WTC11 (cell line): ENCODE measurements at regions not wholly inside any gene's neighbourhood (a gene's known extent, or its start where the extent isn't known, plus 50 kb on each side); places are given as distances from the start of the nearest gene placed in this dataset.

ENCODE experiments used
- ATAC-seq: fragments of 200-7000 bp; cut with Tn5 transposase; 2 replicates; pipeline ENCODE4 v1.10.0; 2021; ENCODE audit warnings: mild to moderate bottlenecking, moderate library complexity
- CTCF ChIA-PET: fragments of 300-600 bp; sonication (Branson Sonifier 250); formaldehyde crosslinking; loops from one replicate; lab custom pipeline; 2021; ENCODE audit warnings: antibody characterized with exemption; lab: Charles Lee
- POLR2A ChIA-PET: fragments of 350-600 bp; sonication (Branson Sonifier 250); formaldehyde crosslinking; loops from one replicate; lab custom pipeline; 2021; ENCODE audit warnings: antibody characterized with exemption; lab: Charles Lee
- DNase-seq: peaks from one replicate; pipeline ENCODE4 v3.0.0; 2021; ENCODE audit warnings: low spot score
- H3K27ac Mint-ChIP-seq: 2 replicates; pipeline ENCODE4 v1.8.0; 2021; ENCODE audit warnings: mixed read lengths
- H3K27me3 Mint-ChIP-seq: 2 replicates; pipeline ENCODE4 v1.8.0; 2021; ENCODE audit warnings: low read depth, mild to moderate bottlenecking, moderate library complexity, mixed read lengths
- H3K36me3 Mint-ChIP-seq: 2 replicates; pipeline ENCODE4 v1.8.0; 2021; ENCODE audit warnings: mixed read lengths
- H3K4me1 Mint-ChIP-seq: 2 replicates; pipeline ENCODE4 v1.8.0; 2022; ENCODE audit warnings: mixed read lengths
- H3K4me3 Mint-ChIP-seq: 2 replicates; pipeline ENCODE4 v1.8.0; 2021; ENCODE audit warnings: mild to moderate bottlenecking, moderate library complexity, mixed read lengths
- H3K9me3 Mint-ChIP-seq: 2 replicates; pipeline ENCODE4 v1.8.0; 2021; ENCODE audit warnings: mixed read lengths
- CBFB ChIP-seq: sonication (generic); formaldehyde crosslinking; IDR thresholded peaks from 2 replicates; pipeline ENCODE4 v1.8.1; 2022; ENCODE audit warnings: mild to moderate bottlenecking, low read depth, missing genetic modification reagents
- ETV6 ChIP-seq: sonication (generic); formaldehyde crosslinking; IDR thresholded peaks from 2 replicates; pipeline ENCODE4 v1.8.1; 2022; ENCODE audit warnings: mild to moderate bottlenecking, missing genetic modification reagents
- IRF2 ChIP-seq: sonication (generic); formaldehyde crosslinking; IDR thresholded peaks from 2 replicates; pipeline ENCODE4 v1.8.0; 2022; ENCODE audit warnings: low read depth, missing genetic modification reagents, borderline replicate concordance
- RELA ChIP-seq: sonication (generic); formaldehyde crosslinking; IDR thresholded peaks from 2 replicates; pipeline ENCODE4 v1.8.1; 2022; ENCODE audit warnings: missing genetic modification reagents, mild to moderate bottlenecking, borderline replicate concordance
- SMAD4 ChIP-seq: sonication (generic); formaldehyde crosslinking; IDR thresholded peaks from 2 replicates; pipeline ENCODE4 v1.8.0; 2022; ENCODE audit warnings: mild to moderate bottlenecking, missing genetic modification reagents
- ZNF121 ChIP-seq: sonication (generic); formaldehyde crosslinking; IDR thresholded peaks from 2 replicates; pipeline ENCODE4 v1.8.0; 2023; ENCODE audit warnings: missing genetic modification reagents
- ZNF232 ChIP-seq: sonication (generic); formaldehyde crosslinking; IDR thresholded peaks from 2 replicates; pipeline ENCODE4 v1.8.0; 2022; ENCODE audit warnings: mild to moderate bottlenecking, missing genetic modification reagents
- TF ChIP-seq, protein P1 (sequence below): sonication (generic); formaldehyde crosslinking; IDR thresholded peaks from 2 replicates; pipeline ENCODE4 v1.8.0; 2022; ENCODE audit warnings: mild to moderate bottlenecking, missing genetic modification reagents
- TF ChIP-seq, protein P2 (sequence below): sonication (generic); formaldehyde crosslinking; conservative IDR thresholded peaks from 2 replicates; pipeline ENCODE4 v1.8.1; 2022; ENCODE audit warnings: mild to moderate bottlenecking, missing genetic modification reagents
- TF ChIP-seq, protein P3 (sequence below): sonication (generic); formaldehyde crosslinking; IDR thresholded peaks from 2 replicates; pipeline ENCODE4 v1.8.1; 2022; ENCODE audit warnings: mild to moderate bottlenecking, moderate library complexity, missing genetic modification reagents
- TF ChIP-seq, protein P4 (sequence below): sonication (generic); formaldehyde crosslinking; IDR thresholded peaks from 2 replicates; pipeline ENCODE4 v1.8.1; 2023; ENCODE audit warnings: mild to moderate bottlenecking, missing genetic modification reagents
- TF ChIP-seq, protein P5 (sequence below): sonication (generic); formaldehyde crosslinking; IDR thresholded peaks from 2 replicates; pipeline ENCODE4 v1.8.1; 2023; ENCODE audit warnings: mild to moderate bottlenecking, moderate library complexity, missing genetic modification reagents
- TF ChIP-seq, protein P6 (sequence below): sonication (generic); formaldehyde crosslinking; IDR thresholded peaks from 2 replicates; pipeline ENCODE4 v1.8.1; 2023; ENCODE audit warnings: mild to moderate bottlenecking, missing genetic modification reagents
- TF ChIP-seq, protein P7 (sequence below): fragments of 250-450 bp; sonication (Bioruptor Pico); IDR thresholded peaks from 2 replicates; pipeline ENCODE4 v1.9.0; 2021; ENCODE audit warnings: mild to moderate bottlenecking

DNA sequence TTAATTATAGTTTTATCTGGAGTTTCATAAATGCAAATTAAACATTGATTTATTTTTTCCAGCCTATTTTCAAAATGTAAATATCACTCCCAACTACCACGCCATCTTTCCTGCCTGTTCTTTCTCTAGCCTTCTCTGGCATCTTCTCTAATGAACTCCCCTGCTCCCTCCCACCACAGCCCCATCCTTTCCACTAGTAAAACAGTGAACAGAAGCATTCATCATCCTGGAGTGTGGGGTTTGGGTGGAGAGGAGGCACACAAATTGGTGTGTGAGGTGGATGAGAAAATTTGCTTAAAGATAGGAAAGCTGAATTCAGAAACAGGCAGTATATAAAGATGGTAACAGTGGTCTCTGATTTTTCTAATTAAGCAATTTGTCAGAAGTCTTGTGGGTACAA lies 479.4 kb downstream of the ARL4A start (continued):
- TF ChIP-seq, protein P1, sequence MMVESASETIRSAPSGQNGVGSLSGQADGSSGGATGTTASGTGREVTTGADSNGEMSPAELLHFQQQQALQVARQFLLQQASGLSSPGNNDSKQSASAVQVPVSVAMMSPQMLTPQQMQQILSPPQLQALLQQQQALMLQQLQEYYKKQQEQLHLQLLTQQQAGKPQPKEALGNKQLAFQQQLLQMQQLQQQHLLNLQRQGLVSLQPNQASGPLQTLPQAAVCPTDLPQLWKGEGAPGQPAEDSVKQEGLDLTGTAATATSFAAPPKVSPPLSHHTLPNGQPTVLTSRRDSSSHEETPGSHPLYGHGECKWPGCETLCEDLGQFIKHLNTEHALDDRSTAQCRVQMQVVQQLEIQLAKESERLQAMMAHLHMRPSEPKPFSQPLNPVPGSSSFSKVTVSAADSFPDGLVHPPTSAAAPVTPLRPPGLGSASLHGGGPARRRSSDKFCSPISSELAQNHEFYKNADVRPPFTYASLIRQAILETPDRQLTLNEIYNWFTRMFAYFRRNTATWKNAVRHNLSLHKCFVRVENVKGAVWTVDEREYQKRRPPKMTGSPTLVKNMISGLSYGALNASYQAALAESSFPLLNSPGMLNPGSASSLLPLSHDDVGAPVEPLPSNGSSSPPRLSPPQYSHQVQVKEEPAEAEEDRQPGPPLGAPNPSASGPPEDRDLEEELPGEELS (CRISPR knock-in tag) = no peak
- TF ChIP-seq CBFB (no peak), SMAD4 (CRISPR knock-in tag) (no peak)
- TF ChIP-seq, protein P2, sequence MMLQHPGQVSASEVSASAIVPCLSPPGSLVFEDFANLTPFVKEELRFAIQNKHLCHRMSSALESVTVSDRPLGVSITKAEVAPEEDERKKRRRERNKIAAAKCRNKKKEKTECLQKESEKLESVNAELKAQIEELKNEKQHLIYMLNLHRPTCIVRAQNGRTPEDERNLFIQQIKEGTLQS = no peak
- TF ChIP-seq, protein P3, sequence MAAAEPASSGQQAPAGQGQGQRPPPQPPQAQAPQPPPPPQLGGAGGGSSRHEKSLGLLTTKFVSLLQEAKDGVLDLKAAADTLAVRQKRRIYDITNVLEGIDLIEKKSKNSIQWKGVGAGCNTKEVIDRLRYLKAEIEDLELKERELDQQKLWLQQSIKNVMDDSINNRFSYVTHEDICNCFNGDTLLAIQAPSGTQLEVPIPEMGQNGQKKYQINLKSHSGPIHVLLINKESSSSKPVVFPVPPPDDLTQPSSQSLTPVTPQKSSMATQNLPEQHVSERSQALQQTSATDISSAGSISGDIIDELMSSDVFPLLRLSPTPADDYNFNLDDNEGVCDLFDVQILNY (CRISPR knock-in tag) = no peak
- TF ChIP-seq, protein P4, sequence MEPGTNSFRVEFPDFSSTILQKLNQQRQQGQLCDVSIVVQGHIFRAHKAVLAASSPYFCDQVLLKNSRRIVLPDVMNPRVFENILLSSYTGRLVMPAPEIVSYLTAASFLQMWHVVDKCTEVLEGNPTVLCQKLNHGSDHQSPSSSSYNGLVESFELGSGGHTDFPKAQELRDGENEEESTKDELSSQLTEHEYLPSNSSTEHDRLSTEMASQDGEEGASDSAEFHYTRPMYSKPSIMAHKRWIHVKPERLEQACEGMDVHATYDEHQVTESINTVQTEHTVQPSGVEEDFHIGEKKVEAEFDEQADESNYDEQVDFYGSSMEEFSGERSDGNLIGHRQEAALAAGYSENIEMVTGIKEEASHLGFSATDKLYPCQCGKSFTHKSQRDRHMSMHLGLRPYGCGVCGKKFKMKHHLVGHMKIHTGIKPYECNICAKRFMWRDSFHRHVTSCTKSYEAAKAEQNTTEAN = no peak
- TF ChIP-seq, protein P5, sequence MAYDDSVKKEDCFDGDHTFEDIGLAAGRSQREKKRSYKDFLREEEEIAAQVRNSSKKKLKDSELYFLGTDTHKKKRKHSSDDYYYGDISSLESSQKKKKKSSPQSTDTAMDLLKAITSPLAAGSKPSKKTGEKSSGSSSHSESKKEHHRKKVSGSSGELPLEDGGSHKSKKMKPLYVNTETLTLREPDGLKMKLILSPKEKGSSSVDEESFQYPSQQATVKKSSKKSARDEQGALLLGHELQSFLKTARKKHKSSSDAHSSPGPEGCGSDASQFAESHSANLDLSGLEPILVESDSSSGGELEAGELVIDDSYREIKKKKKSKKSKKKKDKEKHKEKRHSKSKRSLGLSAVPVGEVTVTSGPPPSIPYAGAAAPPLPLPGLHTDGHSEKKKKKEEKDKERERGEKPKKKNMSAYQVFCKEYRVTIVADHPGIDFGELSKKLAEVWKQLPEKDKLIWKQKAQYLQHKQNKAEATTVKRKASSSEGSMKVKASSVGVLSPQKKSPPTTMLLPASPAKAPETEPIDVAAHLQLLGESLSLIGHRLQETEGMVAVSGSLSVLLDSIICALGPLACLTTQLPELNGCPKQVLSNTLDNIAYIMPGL (CRISPR knock-in tag) = no peak
- TF ChIP-seq, protein P6, sequence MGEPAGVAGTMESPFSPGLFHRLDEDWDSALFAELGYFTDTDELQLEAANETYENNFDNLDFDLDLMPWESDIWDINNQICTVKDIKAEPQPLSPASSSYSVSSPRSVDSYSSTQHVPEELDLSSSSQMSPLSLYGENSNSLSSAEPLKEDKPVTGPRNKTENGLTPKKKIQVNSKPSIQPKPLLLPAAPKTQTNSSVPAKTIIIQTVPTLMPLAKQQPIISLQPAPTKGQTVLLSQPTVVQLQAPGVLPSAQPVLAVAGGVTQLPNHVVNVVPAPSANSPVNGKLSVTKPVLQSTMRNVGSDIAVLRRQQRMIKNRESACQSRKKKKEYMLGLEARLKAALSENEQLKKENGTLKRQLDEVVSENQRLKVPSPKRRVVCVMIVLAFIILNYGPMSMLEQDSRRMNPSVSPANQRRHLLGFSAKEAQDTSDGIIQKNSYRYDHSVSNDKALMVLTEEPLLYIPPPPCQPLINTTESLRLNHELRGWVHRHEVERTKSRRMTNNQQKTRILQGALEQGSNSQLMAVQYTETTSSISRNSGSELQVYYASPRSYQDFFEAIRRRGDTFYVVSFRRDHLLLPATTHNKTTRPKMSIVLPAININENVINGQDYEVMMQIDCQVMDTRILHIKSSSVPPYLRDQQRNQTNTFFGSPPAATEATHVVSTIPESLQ = no peak

DNA sequence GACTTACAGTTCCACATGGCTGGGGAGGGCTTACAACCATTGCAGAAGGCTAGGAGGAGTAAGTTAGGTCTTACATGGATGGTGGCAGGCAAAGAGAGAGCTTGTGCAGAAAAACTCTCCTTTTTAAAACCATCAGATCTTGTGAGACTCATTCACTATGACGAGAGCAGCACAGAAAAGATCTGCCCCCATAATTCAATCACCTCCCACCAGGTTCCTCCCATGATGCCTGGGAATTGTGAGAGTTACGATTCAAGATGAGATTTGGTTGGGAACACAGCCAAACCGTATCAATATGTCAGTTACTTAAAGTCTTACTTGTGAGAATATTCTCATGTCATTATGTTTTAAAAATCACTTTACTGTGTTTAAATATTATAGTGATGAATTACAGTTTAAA lies 481.9 kb downstream of the ARL4A start:
- TF ChIP-seq, protein P7, sequence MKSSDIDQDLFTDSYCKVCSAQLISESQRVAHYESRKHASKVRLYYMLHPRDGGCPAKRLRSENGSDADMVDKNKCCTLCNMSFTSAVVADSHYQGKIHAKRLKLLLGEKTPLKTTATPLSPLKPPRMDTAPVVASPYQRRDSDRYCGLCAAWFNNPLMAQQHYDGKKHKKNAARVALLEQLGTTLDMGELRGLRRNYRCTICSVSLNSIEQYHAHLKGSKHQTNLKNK (CRISPR knock-in tag) = no peak
- TF ChIP-seq IRF2 (CRISPR knock-in tag) = no peak
- no peak for TF ChIP-seq CBFB
- no peak for TF ChIP-seq SMAD4 (CRISPR knock-in tag)
- TF ChIP-seq RELA (CRISPR knock-in tag) = no peak
- TF ChIP-seq ETV6 (CRISPR knock-in tag) = no peak
- POLR2A ChIA-PET = no interaction called here
- H3K27ac Mint-ChIP-seq = no peak overlapping the region
- no peaks in the 10 kb centered on the region for H3K36me3 Mint-ChIP-seq
- CTCF ChIA-PET = no interaction called here
- H3K27me3 Mint-ChIP-seq = no peaks in the 10 kb centered on the region; the same call in 1 of the 2 replicates
- H3K9me3 Mint-ChIP-seq = peaks cover 13% of the 10 kb centered on the region
- H3K4me1 Mint-ChIP-seq = no peaks in the 10 kb centered on the region
- no peak for DNase-seq
- no peak overlapping the region for H3K4me3 Mint-ChIP-seq
- ATAC-seq = no peak

DNA sequence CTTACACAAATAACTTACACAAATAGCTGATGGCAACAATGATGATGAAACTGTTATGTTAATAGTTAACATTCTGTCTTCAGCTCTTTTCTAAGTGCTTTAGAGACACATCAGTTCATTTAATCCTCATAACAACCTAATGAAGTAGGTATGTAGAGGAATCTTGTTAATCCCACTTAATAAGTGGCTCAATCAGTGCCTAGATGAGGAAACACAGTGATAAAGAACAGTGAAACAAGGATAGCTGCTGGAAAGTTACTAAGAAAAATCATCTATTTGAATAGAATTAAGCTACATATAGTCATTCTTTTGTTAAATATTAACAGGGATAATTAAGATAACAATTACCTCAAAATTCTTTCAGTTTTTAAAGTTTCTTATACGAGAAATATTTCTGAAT lies 487.6 kb downstream of the ARL4A start:
- TF ChIP-seq ZNF121 (CRISPR knock-in tag) = no peak
- no peak for TF ChIP-seq ZNF232 (CRISPR knock-in tag)
- ATAC-seq = no peak
- POLR2A ChIA-PET = no interaction called here

More for the DNA sequence above, 487.6 kb downstream of the ARL4A start:
- DNase-seq = no peak
- Mint-ChIP-seq H3K9me3 (no peaks in the 10 kb centered on the region), H3K27me3 (no peaks in the 10 kb centered on the region; the same call in 1 of the 2 replicates), H3K4me1 (no peaks in the 10 kb centered on the region), H3K4me3 (no peak overlapping the region), H3K36me3 (no peaks in the 10 kb centered on the region), H3K27ac (no peak overlapping the region)
- CTCF ChIA-PET = no interaction called here
